Osteocyte (in vitro differentiated cells): ENCODE measurements at regions not wholly inside any gene's neighbourhood (a gene's known extent, or its start where the extent isn't known, plus 50 kb on each side); places are given as distances from the start of the nearest gene placed in this dataset.
"Not testable (repeated sequence)": the region's sequence is repeated elsewhere in the genome, so short reads cannot be mapped to it uniquely, and the experiment has no call there.

ENCODE experiments used
- DNase-seq: peaks from one replicate; pipeline ENCODE4 v3.0.0; 2021; ENCODE audit warnings: mixed read lengths; ENCODE audit not compliant: unreplicated experiment; ENCODE audit errors: extremely low spot score
- H3K27ac Mint-ChIP-seq: one replicate; pipeline ENCODE4 v1.8.0; 2021; ENCODE audit warnings: mild to moderate bottlenecking, mixed read lengths; ENCODE audit not compliant: unreplicated experiment
- H3K27me3 Mint-ChIP-seq: one replicate; pipeline ENCODE4 v1.8.0; 2021; ENCODE audit warnings: mixed read lengths; ENCODE audit not compliant: unreplicated experiment
- H3K36me3 Mint-ChIP-seq: one replicate; pipeline ENCODE4 v1.8.0; 2021; ENCODE audit warnings: mixed read lengths; ENCODE audit not compliant: unreplicated experiment
- H3K4me1 Mint-ChIP-seq: one replicate; pipeline ENCODE4 v1.8.0; 2021; ENCODE audit warnings: mixed read lengths; ENCODE audit not compliant: unreplicated experiment
- H3K4me3 Mint-ChIP-seq: one replicate; pipeline ENCODE4 v1.8.0; 2021; ENCODE audit warnings: mild to moderate bottlenecking, moderate library complexity, mixed read lengths; ENCODE audit not compliant: unreplicated experiment
- H3K9me3 Mint-ChIP-seq: one replicate; pipeline ENCODE4 v1.8.0; 2021; ENCODE audit warnings: mixed read lengths; ENCODE audit not compliant: unreplicated experiment
- CTCF ChIP-seq: fragments of 200-600 bp; sonication (generic); IDR thresholded peaks from 2 replicates; pipeline ENCODE4 v1.5.0; 2021; ENCODE audit warnings: antibody characterized with exemption, mild to moderate bottlenecking, moderate library complexity

- H3K27ac Mint-ChIP-seq, H3K9me3 Mint-ChIP-seq, H3K36me3 Mint-ChIP-seq, DNase-seq, H3K4me3 Mint-ChIP-seq, H3K4me1 Mint-ChIP-seq, H3K27me3 Mint-ChIP-seq: not testable (repeated sequence)
Measured at GRCh38 chr6:21282360-21282759, 311.2 kb upstream of the SOX4 start.

GRCh38 chr6:21284166-21284565 is 309.4 kb upstream of the SOX4 start:
- TF ChIP-seq CTCF: no peak
- H3K27ac Mint-ChIP-seq: no peak overlapping the region
- no peak for DNase-seq
- no peak overlapping the region for H3K4me3 Mint-ChIP-seq
- peaks cover 8% of the 10 kb centered on the region for H3K9me3 Mint-ChIP-seq
- no peaks in the 10 kb centered on the region for H3K36me3 Mint-ChIP-seq
- H3K4me1 Mint-ChIP-seq: no peaks in the 10 kb centered on the region
- no peaks in the 10 kb centered on the region for H3K27me3 Mint-ChIP-seq

DNA sequence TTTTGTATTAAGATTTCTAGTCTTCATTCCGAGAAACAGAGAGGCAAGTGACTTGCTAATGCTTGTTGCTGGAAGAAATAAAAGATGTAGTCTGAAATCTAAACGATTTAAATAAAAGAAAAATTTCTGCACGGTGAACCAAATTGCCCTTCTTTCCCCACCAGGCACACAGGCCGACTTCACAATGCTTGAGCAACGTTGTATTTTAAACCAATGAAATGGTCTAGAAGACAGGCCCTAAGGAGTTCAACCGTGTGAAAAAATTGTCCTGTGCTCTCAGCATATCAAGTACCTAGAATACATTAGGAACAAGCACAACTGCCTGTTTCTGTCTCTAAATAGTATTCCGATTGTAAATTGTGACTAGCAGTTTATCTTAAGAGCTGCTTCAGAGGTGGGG is 308.8 kb upstream of the SOX4 start:
- H3K27me3 Mint-ChIP-seq: no peaks in the 10 kb centered on the region
- no peaks in the 10 kb centered on the region for H3K36me3 Mint-ChIP-seq
- TF ChIP-seq CTCF: no peak
- H3K27ac Mint-ChIP-seq: no peak overlapping the region
- no peaks in the 10 kb centered on the region for H3K4me1 Mint-ChIP-seq
- no peak for DNase-seq
- peaks cover 8% of the 10 kb centered on the region for H3K9me3 Mint-ChIP-seq
- no peak overlapping the region for H3K4me3 Mint-ChIP-seq

DNA sequence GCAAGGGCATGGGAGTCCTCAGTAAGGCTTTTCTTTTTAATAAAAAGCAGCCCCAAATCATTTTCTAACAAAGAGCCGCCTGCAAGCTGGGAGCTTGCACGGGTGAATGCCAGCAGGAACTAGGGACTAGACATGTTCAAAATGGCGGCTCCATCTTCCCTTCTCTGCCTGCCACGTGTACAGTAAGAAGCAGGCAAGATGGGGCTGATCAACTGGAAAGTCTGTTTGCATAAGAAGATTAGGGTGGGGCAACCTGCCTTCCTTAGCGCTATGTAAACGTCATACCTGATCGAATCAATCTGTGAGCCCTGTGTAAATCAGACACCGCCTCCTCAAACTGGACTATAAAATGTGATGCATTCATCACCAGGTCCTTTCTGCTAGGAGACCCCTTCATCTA is 299.4 kb upstream of the SOX4 start:
- H3K4me1 Mint-ChIP-seq: no peaks in the 10 kb centered on the region
- no peak overlapping the region for H3K27ac Mint-ChIP-seq
- no peak overlapping the region for H3K4me3 Mint-ChIP-seq
- DNase-seq: no peak
- no peaks in the 10 kb centered on the region for H3K36me3 Mint-ChIP-seq
- H3K27me3 Mint-ChIP-seq: peaks cover 15% of the 10 kb centered on the region
- no peaks in the 10 kb centered on the region for H3K9me3 Mint-ChIP-seq
- no peak for TF ChIP-seq CTCF

DNA sequence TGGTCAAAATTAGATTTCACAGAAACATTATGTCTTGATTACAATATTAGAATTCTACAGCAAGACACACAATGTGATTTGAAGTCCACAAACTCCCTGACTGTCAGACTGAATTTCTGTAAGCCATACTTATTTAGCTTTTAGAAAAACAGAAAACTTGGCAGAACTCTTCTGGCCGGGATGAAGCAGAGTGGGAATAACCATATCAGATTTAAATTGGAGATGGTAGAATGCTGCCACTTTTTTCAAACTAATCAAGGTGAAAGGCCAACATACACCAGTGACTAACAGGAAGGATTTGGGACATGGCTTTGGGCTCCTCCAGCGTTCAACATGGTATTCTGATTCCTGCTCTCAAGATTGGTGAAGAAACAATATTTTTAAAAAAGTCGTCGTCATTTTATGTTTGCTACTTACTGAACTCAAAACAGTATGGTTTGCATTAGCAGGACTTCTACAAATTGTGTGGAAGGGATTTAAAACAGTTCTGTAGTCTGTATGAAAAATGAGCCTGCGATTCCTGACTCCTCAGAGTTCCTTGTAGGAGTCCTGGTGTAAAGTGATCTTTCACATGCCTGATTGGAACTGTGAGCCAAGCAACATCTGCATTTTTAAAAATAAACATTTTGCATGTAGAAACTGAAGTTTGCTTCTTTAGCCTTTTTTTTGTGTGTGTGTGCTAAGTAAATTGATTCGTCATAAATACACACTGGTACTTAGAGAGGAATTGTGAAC is 297.9 kb upstream of the SOX4 start:
- no peak overlapping the region for H3K27ac Mint-ChIP-seq
- H3K4me3 Mint-ChIP-seq: no peak overlapping the region
- no peaks in the 10 kb centered on the region for H3K9me3 Mint-ChIP-seq
- TF ChIP-seq CTCF: no peak
- no peaks in the 10 kb centered on the region for H3K36me3 Mint-ChIP-seq
- H3K4me1 Mint-ChIP-seq: no peaks in the 10 kb centered on the region
- no peak for DNase-seq
- peaks cover 15% of the 10 kb centered on the region for H3K27me3 Mint-ChIP-seq
